Astrocyte of the spinal cord (primary cell): ENCODE measurements at regions not wholly inside any gene's neighbourhood (a gene's known extent, or its start where the extent isn't known, plus 50 kb on each side); places are given as distances from the start of the nearest gene placed in this dataset.

ENCODE experiments used
- DNase-seq: peaks from one replicate; pipeline ENCODE4 v3.0.0; 2011; ENCODE audit warnings: low read depth, low spot score
- H3K4me3 ChIP-seq: 2 replicates; pipeline ENCODE4 v1.5.1; 2011; ENCODE audit warnings: low read depth, mild to moderate bottlenecking, low read length, moderate library complexity
- CTCF ChIP-seq: IDR thresholded peaks from 2 replicates; pipeline ENCODE4 v1.5.1; 2012; ENCODE audit warnings: low read depth, mild to moderate bottlenecking, low read length, inconsistent platforms
- in situ Hi-C: cut with HindIII; loops from 2 replicates; pipeline ENCODE4 v1.10.0; 2017; ENCODE audit warnings: low sequenced_read_pairs

- in situ Hi-C loops: no loop called here
- no peak for TF ChIP-seq CTCF
Observed at GRCh38 chr16:35363510-35363909, 1904.1 kb downstream of the TP53TG3F start.

GRCh38 chr16:35364263-35364662, 1904.9 kb downstream of the TP53TG3F start:
- H3K4me3 ChIP-seq: no peak overlapping the region
- TF ChIP-seq CTCF: no peak
- no peak for DNase-seq
- in situ Hi-C loops: no loop called here

More at GRCh38 chr16:35363510-35363909, 1904.1 kb downstream of the TP53TG3F start:
- H3K4me3 ChIP-seq: no peak overlapping the region
- DNase-seq: no peak

DNA sequence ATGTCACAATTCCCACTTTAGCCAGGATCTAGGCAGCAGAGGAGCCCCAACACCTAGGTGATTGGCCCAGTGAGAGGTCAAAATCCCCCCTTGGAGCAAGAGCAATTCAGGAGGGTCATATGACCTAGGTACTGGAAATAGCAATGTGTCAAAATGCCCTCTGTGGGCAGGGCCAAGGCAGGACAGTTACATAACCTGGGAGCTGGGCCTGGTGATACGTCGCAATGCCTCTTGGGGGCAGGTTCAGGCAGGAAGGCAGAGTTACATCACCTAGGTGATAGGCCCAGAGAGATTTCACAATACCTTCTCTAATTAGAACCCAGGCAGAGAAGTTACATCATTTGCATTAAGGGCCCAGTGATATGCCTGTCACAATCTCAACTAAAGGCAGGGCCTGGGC, 1906.3 kb downstream of the TP53TG3F start:
- no peak for DNase-seq
- no peak for TF ChIP-seq CTCF
- in situ Hi-C loops: no loop called here
- no peak overlapping the region for H3K4me3 ChIP-seq

DNA sequence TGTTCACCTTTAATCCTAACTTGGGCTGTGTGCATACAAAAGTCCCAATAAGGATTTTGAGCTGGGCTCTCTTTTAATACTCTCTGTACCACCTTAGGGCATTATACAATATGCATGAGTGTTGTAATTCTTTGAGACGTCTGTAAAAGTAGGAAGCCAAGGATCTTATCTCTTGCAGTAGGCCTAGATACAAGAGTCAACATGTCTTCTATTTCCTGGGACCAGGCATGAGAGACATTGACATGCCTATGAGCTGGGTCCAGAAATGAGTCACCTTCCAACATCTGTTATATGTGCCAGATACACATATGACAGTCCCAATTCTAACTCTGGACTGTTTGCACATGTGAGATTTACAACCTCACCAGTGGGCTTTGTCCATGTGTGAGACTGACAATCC, 1911.2 kb downstream of the TP53TG3F start:
- H3K4me3 ChIP-seq: no peak overlapping the region
- no peak for TF ChIP-seq CTCF
- DNase-seq: no peak
- in situ Hi-C loops: no loop called here

DNA sequence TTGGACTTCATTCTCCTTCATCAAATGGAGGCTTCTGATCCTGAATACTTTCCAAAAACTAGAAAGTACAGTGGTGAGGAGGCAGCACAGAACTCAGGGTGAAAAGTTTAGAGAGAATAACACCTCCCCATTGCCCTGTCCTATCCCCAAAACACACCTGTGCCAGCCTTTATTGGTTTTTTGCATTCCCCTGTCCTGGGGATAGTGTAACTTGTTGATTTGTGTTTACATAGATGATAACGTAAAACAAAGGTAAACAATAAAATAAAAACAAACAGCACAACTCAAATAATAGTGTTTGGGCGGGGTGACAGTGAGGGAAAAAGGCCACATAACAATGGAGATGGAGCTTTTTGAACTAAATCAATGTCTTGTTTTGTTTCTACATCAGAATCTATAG, 1917.7 kb downstream of the TP53TG3F start:
- no peak for DNase-seq
- no peak overlapping the region for H3K4me3 ChIP-seq
- in situ Hi-C loops: no loop called here
- no peak for TF ChIP-seq CTCF

DNA sequence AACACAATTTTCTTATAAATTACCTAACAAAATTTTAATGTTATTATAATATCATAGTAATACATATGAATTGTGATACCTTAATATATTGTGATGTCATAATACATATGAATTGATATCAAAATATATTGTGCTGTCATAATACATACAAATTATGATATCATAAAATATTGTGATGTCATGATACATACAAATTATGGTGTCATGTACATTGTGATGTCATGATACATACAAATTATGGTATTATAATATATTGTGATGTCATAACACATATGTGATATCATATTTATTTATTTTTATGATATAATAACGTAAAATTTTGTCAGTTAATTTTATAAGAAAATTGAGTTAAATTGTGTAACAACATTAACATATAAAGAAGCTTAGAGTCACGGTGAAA, 1927.2 kb downstream of the TP53TG3F start:
- in situ Hi-C loops: no loop called here
- TF ChIP-seq CTCF: no peak
- no peak overlapping the region for H3K4me3 ChIP-seq
- DNase-seq: no peak

GRCh38 chr16:35391328-35391727, 1931.9 kb downstream of the TP53TG3F start:
- TF ChIP-seq CTCF: peak; percentile 51
- H3K4me3 ChIP-seq: no peak overlapping the region
- DNase-seq: peak; percentile 10
- in situ Hi-C loops: no loop called here
